GM18526 (cell line): ENCODE measurements at regions not wholly inside any gene's neighbourhood (a gene's known extent, or its start where the extent isn't known, plus 50 kb on each side); places are given as distances from the start of the nearest gene placed in this dataset.

Experiments
- POLR2A ChIP-seq: IDR thresholded peaks from 3 replicates; pipeline ENCODE4 v1.6.1; 2011; ENCODE audit not compliant: insufficient read length; ENCODE audit errors: extremely low read depth

- no peak for TF ChIP-seq POLR2A
These were observed 80.5 kb upstream of the KIF26B start for GRCh38 chr1:245074232-245074747.

GRCh38 chr1:245070836-245071615, 83.8 kb upstream of the KIF26B start:
- TF ChIP-seq POLR2A, result no peak

- TF ChIP-seq POLR2A, result no peak
These were observed 87.5 kb upstream of the KIF26B start for GRCh38 chr1:245067257-245067656.

DNA sequence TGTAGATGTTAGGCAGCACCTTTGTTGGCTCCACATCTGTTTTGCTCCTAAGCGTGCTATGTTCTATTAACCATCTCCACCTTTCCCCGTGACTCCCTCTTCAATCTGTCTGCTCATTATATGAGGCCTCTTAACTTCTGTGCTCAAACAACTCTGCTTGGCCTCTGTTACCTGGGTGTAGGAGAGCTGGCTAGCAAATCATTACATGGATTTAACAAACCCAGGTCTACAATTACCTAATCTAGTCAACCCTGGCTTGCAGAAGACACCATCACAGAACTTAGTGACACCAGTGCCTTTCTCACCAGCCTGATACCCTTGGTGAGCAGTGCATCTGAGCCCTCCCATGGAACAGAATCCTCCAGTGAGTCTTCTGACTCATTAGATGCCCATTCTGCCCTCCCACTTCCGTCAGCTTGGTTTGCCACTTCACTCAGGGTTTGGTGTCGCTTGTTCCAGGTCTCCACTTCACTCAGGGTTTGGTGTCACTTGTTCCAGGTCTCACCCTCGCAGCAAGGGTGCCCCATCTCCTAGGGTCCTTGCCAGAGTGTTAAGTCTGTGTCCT, 92.0 kb upstream of the KIF26B start:
- TF ChIP-seq POLR2A, result no peak

- no peak for TF ChIP-seq POLR2A
These were observed 94.0 kb upstream of the KIF26B start for GRCh38 chr1:245060684-245061374.

GRCh38 chr1:245059806-245060424, 94.9 kb upstream of the KIF26B start:
- no peak for TF ChIP-seq POLR2A

DNA sequence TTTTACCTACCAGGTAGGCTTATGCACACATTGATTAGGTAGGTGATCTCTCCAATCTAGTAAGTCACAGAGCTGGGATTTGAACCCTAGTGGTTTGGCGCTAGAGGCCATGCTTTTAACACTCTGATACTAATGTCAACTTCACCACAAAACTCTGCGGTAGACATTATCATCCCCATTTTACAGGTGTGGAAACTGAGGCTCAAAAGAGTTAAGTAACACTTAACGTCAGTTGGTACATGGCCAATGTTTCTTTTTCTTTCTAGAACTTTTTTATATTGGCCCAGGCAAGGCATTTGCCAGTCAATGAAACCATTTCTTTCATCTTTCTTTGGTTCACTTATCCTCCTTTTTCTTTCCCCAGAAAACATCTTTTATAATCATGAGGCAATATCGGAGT, 95.9 kb upstream of the KIF26B start:
- no peak for TF ChIP-seq POLR2A

GRCh38 chr1:245058436-245058835, 96.3 kb upstream of the KIF26B start:
- no peak for TF ChIP-seq POLR2A

DNA sequence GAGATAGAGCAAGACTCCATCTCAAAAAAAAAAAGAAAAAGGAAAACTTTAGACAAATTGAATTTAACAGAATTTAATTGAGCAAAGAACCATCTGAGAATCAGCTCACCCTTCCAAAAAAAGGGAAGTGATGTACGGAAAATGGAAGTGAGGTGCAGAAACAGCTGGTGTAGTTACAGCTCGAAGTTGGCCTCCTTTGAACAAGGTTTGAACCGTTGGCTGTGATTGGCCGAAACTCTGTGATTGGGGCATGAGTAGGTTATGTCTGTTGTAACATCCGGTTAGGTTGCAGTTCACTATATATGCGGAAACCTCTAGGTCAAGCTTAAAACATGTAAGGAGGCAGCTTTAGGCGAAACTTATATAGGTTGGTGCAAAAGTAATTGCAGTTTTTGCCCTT, 97.9 kb upstream of the KIF26B start:
- no peak for TF ChIP-seq POLR2A

DNA sequence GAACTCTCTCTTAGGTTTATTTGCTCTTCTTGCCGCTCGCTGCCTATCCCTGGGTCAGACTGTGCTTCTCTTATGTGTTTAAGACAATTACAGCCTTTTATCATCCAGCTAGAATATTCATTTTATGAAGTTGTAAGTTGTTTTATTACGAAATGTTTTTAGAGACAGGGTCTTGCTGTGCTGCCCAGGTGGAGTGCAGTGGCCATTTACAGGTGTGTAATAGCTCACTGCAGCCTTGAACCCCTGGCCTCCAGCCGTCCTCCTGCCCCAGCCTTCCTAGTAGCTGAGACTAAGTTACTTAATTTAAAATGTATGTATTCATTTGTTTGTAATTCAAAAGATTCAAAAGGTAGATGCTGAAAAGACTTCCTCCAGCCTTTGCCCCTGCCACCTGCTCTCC, 99.0 kb upstream of the KIF26B start:
- no peak for TF ChIP-seq POLR2A

DNA sequence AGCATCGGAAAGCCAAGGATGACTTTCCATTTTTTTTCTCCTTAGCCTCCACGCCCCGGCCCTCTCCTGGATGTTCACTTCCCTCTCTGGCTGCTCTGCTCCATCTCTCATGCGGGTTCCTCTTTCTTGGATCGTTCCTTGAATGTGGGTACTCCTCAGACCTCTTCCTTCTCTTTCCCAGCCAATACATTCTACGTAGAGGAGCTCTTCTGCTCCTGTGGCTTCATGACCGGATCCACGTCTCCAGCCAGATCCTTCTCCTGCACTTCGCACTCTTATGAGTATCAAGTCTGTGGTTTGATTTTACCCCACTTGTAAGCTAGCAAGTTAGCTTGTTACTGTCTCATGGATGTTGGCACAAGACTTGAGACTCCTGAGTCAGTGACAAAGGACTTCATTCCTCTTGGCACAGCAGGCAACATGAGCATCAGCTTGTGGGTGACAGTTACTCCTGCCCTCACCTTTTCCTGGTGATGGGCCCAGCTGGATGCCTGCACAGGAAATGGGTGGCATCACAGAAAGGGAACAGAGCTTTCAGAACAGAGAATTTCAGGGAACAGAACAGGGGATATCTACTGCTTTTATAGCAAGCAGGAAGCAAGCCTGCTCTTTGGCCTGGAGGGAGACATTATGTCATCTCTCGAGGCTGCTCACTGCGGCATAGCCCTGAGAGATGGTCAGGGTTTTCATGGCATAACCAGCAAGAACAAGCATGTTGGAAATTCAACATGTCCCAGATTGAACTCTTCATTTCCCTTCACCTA, 100.1 kb upstream of the KIF26B start:
- TF ChIP-seq POLR2A, result no peak

DNA sequence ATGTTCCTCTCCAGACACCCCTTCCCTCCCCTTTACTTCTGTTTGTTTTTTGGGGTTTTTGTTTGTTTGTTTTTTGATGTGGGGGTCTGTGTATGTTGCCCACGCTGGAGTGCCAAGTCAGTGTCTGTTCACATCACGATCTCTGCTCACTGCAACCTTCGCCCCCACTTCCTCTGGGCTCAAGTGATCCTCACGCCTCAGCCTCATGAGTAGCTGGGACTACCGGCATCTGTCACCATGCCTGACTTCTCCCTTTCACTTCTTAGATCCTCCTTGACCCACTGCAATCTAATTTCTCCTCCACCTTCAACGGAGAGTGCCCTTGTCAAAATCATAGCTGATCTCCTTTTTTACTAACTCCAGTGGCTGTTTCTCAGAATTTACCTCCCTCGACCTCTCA, 100.7 kb upstream of the KIF26B start:
- TF ChIP-seq POLR2A, result no peak

DNA sequence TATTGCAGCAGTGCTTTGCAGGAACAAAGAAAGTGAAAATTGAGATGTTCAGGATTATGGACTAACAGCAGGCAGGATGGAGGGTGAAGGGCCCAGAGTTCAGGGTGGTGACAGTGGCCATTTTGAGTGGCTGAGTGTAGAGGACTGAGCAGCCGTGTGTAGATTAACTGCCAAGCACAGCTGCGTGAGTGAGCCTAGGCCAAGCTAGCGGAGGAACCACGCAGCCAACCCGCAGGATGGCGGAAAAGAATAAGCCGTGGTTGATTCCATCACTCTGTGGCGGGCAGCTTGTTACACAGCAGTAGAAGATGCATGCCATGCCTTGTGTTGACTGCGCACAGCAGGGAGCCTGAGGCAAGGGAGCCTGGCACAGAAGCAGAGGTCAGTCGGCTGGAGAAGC, 102.5 kb upstream of the KIF26B start:
- no peak for TF ChIP-seq POLR2A

GRCh38 chr1:245051349-245052221, 103.2 kb upstream of the KIF26B start:
- TF ChIP-seq POLR2A, result no peak
